ENCODE measurements at regions not wholly inside any gene's neighbourhood (a gene's known extent, or its start where the extent isn't known, plus 50 kb on each side); places are given as distances from the start of the nearest gene placed in this dataset.

DNA sequence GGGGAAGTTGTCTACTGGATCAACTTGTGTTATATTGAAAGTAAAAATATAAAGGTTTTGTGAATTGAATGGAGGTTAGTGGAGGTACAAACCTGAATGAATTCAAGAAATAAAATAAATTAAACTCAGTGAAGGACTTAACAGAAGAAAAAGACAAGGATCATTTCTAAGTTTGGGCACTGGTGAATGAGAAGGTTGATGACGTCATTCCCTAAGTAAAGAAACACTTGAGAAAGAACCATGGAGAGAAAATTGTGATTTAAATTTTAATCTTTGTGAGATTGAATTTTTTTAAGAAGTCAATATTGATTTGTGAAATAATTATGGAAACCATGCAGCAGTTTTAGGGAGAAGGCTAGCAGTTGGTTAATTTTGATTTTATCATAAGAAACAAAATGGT is 900.3 kb upstream of the TYRP1 start:
- TF ChIP-seq, protein P1, sequence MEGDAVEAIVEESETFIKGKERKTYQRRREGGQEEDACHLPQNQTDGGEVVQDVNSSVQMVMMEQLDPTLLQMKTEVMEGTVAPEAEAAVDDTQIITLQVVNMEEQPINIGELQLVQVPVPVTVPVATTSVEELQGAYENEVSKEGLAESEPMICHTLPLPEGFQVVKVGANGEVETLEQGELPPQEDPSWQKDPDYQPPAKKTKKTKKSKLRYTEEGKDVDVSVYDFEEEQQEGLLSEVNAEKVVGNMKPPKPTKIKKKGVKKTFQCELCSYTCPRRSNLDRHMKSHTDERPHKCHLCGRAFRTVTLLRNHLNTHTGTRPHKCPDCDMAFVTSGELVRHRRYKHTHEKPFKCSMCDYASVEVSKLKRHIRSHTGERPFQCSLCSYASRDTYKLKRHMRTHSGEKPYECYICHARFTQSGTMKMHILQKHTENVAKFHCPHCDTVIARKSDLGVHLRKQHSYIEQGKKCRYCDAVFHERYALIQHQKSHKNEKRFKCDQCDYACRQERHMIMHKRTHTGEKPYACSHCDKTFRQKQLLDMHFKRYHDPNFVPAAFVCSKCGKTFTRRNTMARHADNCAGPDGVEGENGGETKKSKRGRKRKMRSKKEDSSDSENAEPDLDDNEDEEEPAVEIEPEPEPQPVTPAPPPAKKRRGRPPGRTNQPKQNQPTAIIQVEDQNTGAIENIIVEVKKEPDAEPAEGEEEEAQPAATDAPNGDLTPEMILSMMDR (IDR thresholded peaks at IDR 0.05), result no peak
- TF ChIP-seq POLR2AphosphoS5 (IDR thresholded peaks at IDR 0.05; ENCODE audit: low read depth, low read length), result no peak
- TF ChIP-seq, protein P2, sequence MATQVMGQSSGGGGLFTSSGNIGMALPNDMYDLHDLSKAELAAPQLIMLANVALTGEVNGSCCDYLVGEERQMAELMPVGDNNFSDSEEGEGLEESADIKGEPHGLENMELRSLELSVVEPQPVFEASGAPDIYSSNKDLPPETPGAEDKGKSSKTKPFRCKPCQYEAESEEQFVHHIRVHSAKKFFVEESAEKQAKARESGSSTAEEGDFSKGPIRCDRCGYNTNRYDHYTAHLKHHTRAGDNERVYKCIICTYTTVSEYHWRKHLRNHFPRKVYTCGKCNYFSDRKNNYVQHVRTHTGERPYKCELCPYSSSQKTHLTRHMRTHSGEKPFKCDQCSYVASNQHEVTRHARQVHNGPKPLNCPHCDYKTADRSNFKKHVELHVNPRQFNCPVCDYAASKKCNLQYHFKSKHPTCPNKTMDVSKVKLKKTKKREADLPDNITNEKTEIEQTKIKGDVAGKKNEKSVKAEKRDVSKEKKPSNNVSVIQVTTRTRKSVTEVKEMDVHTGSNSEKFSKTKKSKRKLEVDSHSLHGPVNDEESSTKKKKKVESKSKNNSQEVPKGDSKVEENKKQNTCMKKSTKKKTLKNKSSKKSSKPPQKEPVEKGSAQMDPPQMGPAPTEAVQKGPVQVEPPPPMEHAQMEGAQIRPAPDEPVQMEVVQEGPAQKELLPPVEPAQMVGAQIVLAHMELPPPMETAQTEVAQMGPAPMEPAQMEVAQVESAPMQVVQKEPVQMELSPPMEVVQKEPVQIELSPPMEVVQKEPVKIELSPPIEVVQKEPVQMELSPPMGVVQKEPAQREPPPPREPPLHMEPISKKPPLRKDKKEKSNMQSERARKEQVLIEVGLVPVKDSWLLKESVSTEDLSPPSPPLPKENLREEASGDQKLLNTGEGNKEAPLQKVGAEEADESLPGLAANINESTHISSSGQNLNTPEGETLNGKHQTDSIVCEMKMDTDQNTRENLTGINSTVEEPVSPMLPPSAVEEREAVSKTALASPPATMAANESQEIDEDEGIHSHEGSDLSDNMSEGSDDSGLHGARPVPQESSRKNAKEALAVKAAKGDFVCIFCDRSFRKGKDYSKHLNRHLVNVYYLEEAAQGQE (IDR thresholded peaks at IDR 0.05; ENCODE audit: insufficient read depth in 1 of 2, low read depth in 2 of 2, low read length in 1 of 2), result no peak
- no peak for TF ChIP-seq TCF7L2 (IDR thresholded peaks at IDR 0.05; ENCODE audit: low read depth, low read length)

Measured in Panc1 (cell line).